ENCODE measurements at regions not wholly inside any gene's neighbourhood (a gene's known extent, or its start where the extent isn't known, plus 50 kb on each side); places are given as distances from the start of the nearest gene placed in this dataset.

- Histone ChIP-seq H3K4me1 (ENCODE audit: control insufficient read depth, insufficient read depth, low read length) (no peaks in the 10 kb centered on the region), H3K27me3 (ENCODE audit: control insufficient read depth, insufficient read depth, low read length) (peaks cover 10% of the 10 kb centered on the region), H3K36me3 (ENCODE audit: control insufficient read depth, insufficient read depth, low read length) (no peaks in the 10 kb centered on the region), H3K9me3 (ENCODE audit: control insufficient read depth, insufficient read depth, low read depth, low read length) (no peaks in the 10 kb centered on the region), H3K4me3 (ENCODE audit: low read depth in 2 of 2, low read length in 2 of 2) (no peak overlapping the region), H3K27ac (ENCODE audit: low read length) (no peak overlapping the region)
- TF ChIP-seq REST (IDR thresholded peaks at IDR 0.05; ENCODE audit: insufficient read depth in 1 of 2, low read depth in 2 of 2, low read length in 1 of 2) (no peak), SIN3A (IDR thresholded peaks at IDR 0.05; ENCODE audit: borderline replicate concordance, insufficient read depth, low read depth, low read length) (no peak), TCF7L2 (IDR thresholded peaks at IDR 0.05; ENCODE audit: low read depth, low read length) (no peak), POLR2AphosphoS5 (IDR thresholded peaks at IDR 0.05; ENCODE audit: low read depth, low read length) (no peak), CTCF (IDR thresholded peaks at IDR 0.05) (no peak)
- CTCF ChIA-PET = no interaction called here
- POLR2A ChIA-PET = no interaction called here
- ATAC-seq (no peak), DNase-seq (ENCODE audit: low read depth, low spot score) (no peak)
- in situ Hi-C loops (cut with HindIII; ENCODE audit: low pct_unique_long_range_greater_than_20kb, low sequenced_read_pairs) (no loop called here), intact Hi-C loops (cut with micrococcal nuclease; ENCODE audit: unreplicated experiment) (no loop called here)
- BruUV-seq (replicated peaks) = no TSS peak
These were observed 291.8 kb downstream of the TCERG1L start for GRCh38 chr10:131019696-131020095.

GRCh38 chr10:131020775-131021174 lies 290.7 kb downstream of the TCERG1L start:
- ChIA-PET CTCF (no interaction called here), POLR2A (no interaction called here)
- H3K27ac ChIP-seq (ENCODE audit: low read length) = no peak overlapping the region
- DNase-seq (ENCODE audit: low read depth, low spot score) = no peak
- no peaks in the 10 kb centered on the region for H3K9me3 ChIP-seq (ENCODE audit: control insufficient read depth, insufficient read depth, low read depth, low read length)
- no peak for ATAC-seq
- H3K27me3 ChIP-seq (ENCODE audit: control insufficient read depth, insufficient read depth, low read length) = peaks cover 5% of the 10 kb centered on the region
- TF ChIP-seq TCF7L2 (IDR thresholded peaks at IDR 0.05; ENCODE audit: low read depth, low read length) (no peak), SIN3A (IDR thresholded peaks at IDR 0.05; ENCODE audit: borderline replicate concordance, insufficient read depth, low read depth, low read length) (no peak), POLR2AphosphoS5 (IDR thresholded peaks at IDR 0.05; ENCODE audit: low read depth, low read length) (no peak), CTCF (IDR thresholded peaks at IDR 0.05) (no peak), REST (IDR thresholded peaks at IDR 0.05; ENCODE audit: insufficient read depth in 1 of 2, low read depth in 2 of 2, low read length in 1 of 2) (no peak)
- H3K4me1 ChIP-seq (ENCODE audit: control insufficient read depth, insufficient read depth, low read length) = no peaks in the 10 kb centered on the region
- no TSS peak for BruUV-seq (replicated peaks)
- no peak overlapping the region for H3K4me3 ChIP-seq (ENCODE audit: low read depth in 2 of 2, low read length in 2 of 2)
- in situ Hi-C loops (cut with HindIII; ENCODE audit: low pct_unique_long_range_greater_than_20kb, low sequenced_read_pairs) = no loop called here
- intact Hi-C loops (cut with micrococcal nuclease; ENCODE audit: unreplicated experiment) = no loop called here
- H3K36me3 ChIP-seq (ENCODE audit: control insufficient read depth, insufficient read depth, low read length) = no peaks in the 10 kb centered on the region
